IPS-18a (cell line): ENCODE measurements at regions not wholly inside any gene's neighbourhood (a gene's known extent, or its start where the extent isn't known, plus 50 kb on each side); places are given as distances from the start of the nearest gene placed in this dataset.
"Not testable (repeated sequence)": the region's sequence is repeated elsewhere in the genome, so short reads cannot be mapped to it uniquely, and the experiment has no call there.

Source experiments
- H3K27ac ChIP-seq: one replicate; pipeline ENCODE4 v1.5.1; 2013; ENCODE audit warnings: low read length
- H3K27me3 ChIP-seq: one replicate; pipeline ENCODE4 v1.6.1; 2013; ENCODE audit warnings: mild to moderate bottlenecking, low read length; ENCODE audit not compliant: control insufficient read depth, insufficient read depth
- H3K36me3 ChIP-seq: one replicate; pipeline ENCODE4 v1.6.1; 2013; ENCODE audit warnings: low read depth, low read length; ENCODE audit not compliant: control insufficient read depth
- H3K4me1 ChIP-seq: one replicate; pipeline ENCODE4 v1.6.1; 2013; ENCODE audit warnings: low read depth, low read length; ENCODE audit not compliant: control insufficient read depth
- H3K4me3 ChIP-seq: one replicate; pipeline ENCODE4 v1.5.1; 2013; ENCODE audit warnings: low read length
- H3K9ac ChIP-seq: one replicate; pipeline ENCODE4 v1.6.1; 2013; ENCODE audit warnings: mild to moderate bottlenecking, low read length, moderate library complexity
- H3K9me3 ChIP-seq: one replicate; pipeline ENCODE4 v1.6.1; 2013; ENCODE audit warnings: low read depth, low read length; ENCODE audit not compliant: control insufficient read depth

DNA sequence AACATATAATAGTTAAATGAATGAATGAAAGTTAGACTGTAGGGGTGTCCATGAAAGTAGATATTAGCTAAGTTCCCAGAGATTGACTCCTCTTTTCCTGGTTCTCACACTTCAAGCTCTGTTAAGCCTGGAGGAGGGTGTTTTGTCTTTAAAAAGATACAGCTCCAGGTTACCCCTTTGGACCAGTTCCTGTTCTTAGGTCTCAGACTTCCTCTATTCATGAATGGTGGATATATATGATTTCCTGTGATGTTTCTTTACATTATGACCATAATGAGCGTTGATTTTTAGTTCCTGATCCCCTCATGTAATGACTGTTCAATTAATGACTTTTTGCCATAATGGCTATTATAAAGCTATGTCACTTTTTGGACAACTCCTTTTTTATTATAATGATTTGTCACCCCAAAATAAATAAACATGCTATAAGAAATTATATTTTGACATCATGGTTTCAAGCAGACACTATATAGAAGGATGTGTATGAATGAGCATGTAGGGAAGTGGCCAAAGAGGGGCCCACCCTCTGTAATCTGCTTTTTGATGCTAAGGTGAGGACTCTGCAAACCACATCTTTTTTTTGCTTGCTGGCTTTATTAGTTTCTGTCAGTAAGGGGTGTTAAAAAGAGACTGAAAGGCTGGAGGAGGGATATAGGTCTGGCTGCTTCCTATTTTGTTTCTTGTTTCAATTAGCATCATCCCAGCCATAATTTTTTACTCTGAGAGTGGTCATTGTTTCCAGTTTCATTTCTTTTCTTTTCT lies 115.2 kb downstream of the FAM72B start:
- not testable (repeated sequence) for H3K27ac ChIP-seq, H3K4me3 ChIP-seq, H3K9ac ChIP-seq, H3K4me1 ChIP-seq, H3K9me3 ChIP-seq, H3K27me3 ChIP-seq, H3K36me3 ChIP-seq

DNA sequence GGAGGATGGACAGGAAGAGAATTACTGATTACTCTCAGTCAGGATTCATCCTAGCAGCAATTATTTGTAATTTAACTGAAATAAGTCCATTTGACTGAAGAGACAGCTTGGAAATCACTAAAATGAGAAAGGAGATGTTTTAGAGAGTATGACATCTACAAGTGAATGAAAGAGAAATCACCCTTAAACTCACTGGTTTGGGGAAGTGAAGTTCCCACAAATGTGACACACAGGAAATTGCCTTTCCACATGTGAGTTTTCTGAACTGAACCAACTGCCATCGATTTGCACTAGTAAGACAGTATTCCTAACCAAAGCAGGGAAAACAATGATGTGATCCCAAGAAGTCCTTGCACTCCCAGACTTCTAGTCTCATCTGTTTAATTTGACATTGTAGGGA lies 110.3 kb downstream of the FAM72B start:
- not testable (repeated sequence) for H3K9ac ChIP-seq, H3K36me3 ChIP-seq, H3K4me3 ChIP-seq, H3K27me3 ChIP-seq, H3K4me1 ChIP-seq, H3K27ac ChIP-seq, H3K9me3 ChIP-seq

DNA sequence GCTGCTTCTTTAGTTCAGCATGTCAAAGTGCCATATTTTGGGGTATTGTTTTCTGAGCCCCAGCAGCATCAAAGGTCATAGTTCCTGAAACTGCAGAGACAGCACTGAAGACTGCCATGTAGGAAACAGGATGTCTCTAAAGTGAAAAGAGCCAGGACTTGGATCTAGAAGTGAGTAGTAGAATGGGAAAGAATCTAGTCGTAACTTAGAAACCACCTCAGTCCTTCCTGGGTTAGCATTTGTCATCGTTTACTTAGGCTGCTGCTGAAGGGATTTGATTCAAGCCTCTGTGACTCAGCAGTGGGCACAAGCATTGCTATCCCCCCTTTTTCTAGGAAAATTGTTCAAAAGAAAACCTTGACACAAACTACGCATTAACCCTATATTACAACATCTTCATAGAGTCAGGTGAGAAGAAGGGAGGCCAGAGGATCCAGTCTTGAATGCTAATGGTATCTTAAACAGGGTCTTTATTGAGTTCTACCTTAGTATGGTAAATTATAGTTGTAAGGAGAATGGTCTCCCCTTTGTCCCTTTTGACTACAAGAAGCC lies 108.8 kb downstream of the FAM72B start:
- not testable (repeated sequence) for H3K27me3 ChIP-seq, H3K27ac ChIP-seq, H3K9ac ChIP-seq, H3K4me3 ChIP-seq, H3K4me1 ChIP-seq, H3K9me3 ChIP-seq, H3K36me3 ChIP-seq

DNA sequence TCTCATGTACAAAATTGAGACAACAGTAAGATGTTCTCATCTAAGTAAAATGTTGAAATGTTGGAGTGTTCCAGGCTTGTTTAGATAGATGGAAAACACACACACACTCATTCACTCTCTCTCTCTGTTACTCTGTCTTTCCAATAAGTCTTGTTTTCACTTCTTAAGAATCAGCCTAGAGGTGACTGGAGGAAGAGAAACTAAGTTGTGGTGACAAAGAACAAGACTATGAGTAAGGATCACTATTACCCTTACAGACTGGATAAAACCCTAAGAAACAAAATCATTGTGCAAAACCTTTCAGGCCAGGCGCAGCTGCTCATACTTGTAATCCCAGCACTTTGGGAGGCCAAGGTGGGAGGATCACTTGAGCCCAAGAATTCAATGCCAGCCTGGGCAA lies 107.5 kb downstream of the FAM72B start:
- H3K4me3 ChIP-seq = not testable (repeated sequence)

DNA sequence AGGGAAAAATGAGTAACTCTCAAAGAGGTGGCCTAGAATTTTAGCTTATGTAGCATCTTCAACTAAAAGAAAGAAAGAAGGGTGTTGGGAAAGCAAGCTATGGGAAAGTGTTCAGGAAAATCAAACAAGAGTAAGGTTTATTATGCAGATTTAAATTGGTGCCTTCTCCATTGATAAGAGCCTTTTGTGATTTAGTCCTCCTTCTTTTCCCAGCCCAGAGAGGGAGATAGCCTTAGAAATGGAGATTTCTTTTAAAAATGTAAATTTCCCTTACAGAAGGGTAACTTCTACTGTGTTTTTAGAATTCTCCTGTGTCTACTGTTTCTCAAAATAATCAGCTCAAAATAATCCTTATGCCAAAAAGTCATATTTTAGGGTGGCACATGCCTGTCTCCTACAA lies 104.5 kb downstream of the FAM72B start:
- not testable (repeated sequence) for H3K27me3 ChIP-seq, H3K9me3 ChIP-seq, H3K9ac ChIP-seq, H3K36me3 ChIP-seq, H3K27ac ChIP-seq, H3K4me1 ChIP-seq
- peak overlapping the region; percentile 24 for H3K4me3 ChIP-seq

More for the DNA sequence above, 107.5 kb downstream of the FAM72B start:
- not testable (repeated sequence) for H3K9ac ChIP-seq, H3K27me3 ChIP-seq, H3K27ac ChIP-seq, H3K36me3 ChIP-seq, H3K9me3 ChIP-seq, H3K4me1 ChIP-seq

DNA sequence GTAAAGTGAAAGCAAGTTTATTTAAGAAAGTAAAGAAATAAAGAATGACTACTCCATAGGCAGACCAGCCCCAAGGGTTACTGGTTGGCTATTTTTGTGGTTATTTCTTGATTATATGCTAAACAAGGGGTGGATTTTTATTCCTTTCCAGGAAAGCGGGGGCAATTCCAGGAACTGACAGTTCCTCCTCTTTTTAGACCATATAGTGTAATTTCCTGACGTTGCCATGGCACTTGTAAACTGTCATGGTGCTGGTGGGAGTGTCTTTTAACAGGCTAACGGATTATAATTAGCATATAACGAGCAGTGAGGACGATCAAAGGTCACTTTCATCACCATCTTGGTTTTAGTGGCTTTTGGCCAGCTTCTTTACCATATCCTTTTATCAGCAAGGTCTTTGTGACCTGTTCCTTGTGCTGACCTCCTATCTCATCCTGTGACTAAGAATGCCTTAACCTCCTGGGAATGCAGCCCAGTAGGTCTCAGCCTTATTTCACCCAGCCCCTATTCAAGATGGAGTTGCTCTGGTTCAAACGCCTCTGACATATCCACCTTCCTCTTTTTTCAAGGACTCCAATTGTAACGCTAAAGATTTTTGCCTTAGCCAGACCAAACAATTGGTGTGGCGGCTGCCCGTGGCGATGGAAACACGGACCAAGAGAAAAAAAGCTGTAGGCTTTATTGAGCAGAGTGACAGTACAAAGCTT lies 103.8 kb downstream of the FAM72B start:
- H3K9me3 ChIP-seq, H3K36me3 ChIP-seq, H3K27ac ChIP-seq, H3K4me1 ChIP-seq, H3K27me3 ChIP-seq, H3K4me3 ChIP-seq, H3K9ac ChIP-seq: not testable (repeated sequence)

DNA sequence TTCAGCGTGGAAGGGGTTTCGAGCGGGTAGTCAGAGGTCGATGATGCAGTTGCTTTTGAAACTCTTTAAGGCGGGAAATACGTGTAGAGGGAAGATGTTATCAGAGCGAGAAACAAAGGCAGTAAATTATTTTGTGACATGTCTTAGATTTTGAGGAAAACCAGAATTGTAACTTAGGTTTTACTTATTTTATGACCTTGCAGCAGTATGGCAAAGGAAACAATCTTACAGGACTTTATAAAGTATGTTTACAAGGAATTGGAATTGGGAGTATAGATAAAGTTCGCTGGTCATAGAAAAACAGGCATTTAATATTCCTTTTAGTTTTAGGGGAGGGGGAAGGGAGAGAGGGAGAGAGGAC lies 103.3 kb downstream of the FAM72B start:
- H3K27me3 ChIP-seq, H3K4me1 ChIP-seq, H3K4me3 ChIP-seq, H3K27ac ChIP-seq, H3K36me3 ChIP-seq, H3K9ac ChIP-seq, H3K9me3 ChIP-seq: not testable (repeated sequence)

DNA sequence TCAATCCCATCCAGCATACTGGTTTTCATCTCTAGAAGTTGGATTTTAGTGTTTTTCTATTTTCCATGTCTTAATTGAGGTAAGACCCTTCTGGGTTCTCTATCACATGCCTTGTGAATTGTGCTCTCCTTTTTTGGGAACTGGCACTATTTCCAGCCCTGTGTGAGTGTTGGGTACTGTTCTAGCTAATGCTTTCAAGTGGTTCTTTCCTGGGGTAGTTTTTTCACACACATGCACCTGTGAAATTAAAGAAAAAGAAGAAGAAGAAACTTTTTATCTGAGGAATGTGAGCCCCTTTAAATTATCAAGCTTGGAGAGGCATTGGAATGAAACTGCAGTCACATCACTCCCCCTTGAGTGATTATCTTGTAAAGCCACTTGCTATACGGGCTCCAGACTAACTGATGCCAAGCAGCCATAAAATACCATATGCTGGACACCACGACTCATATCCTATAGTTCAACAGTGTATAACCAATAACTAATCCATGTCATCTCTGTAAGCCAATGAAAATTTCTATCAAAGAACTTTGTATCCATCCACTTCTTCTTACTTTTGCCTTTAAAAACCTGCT lies 102.4 kb downstream of the FAM72B start:
- H3K27me3 ChIP-seq, H3K4me3 ChIP-seq, H3K4me1 ChIP-seq, H3K9ac ChIP-seq, H3K36me3 ChIP-seq, H3K27ac ChIP-seq, H3K9me3 ChIP-seq: not testable (repeated sequence)

DNA sequence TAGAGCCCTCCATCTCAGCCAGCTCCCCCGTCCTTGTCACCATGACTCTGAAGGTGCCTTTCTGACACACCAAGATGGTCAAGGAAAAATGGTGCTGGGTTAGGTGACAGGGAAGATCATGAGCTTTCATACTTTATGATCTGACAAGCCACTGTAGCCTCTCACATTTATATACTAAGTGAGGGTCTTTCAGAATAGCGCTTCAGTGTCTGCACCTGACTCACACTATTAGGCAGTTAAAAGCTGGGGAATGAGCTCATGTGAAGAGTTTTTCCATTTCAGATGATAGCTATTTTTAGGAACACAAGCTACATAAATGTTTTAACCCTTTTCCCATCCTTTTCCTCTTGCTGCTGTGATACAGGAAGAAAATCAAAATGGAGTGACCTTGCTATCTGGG lies 101.1 kb downstream of the FAM72B start:
- H3K9ac ChIP-seq, H3K36me3 ChIP-seq, H3K4me3 ChIP-seq, H3K27me3 ChIP-seq, H3K4me1 ChIP-seq, H3K27ac ChIP-seq, H3K9me3 ChIP-seq: not testable (repeated sequence)

DNA sequence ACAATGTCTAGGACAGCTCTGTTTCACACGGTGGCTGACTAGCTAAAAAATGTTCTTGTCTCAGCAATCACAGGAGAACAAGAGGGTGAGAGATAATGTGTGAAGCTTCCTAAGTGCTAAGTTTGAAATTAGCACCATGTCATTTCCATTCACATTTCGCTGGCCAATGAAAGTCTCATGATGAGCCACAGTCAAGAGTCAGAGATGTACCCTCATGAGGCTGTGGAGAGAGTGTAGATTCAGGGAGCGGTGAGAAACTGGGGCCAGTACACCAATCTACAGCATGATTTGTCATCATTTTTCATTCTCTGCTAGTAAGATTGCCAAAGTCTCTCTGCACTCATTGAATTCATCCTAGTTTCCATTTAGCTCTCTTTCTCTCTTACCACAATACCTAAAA lies 97.9 kb downstream of the FAM72B start:
- H3K27ac ChIP-seq, H3K27me3 ChIP-seq, H3K4me3 ChIP-seq, H3K9ac ChIP-seq, H3K36me3 ChIP-seq, H3K4me1 ChIP-seq, H3K9me3 ChIP-seq: not testable (repeated sequence)

DNA sequence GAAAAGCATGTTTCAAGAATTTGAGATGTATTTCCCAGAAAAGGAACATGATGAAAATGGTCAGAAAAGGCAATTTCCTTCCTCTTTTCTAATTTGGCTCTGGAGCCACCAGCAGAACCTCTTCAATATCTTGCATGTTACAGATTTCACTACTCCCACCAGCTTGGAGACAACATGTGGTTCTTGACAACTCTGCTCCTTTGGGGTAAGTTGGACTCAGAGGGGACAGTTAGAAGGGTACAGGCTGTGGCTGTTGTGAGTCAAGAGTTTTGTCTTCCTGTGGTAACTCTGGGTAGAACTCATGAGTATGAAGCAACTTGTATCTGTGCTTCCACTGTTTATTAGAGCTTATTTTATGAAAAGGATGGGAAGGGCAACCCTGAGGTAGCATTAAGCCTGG lies 96.9 kb downstream of the FAM72B start:
- not testable (repeated sequence) for H3K27ac ChIP-seq, H3K4me1 ChIP-seq, H3K27me3 ChIP-seq, H3K9me3 ChIP-seq, H3K4me3 ChIP-seq, H3K9ac ChIP-seq, H3K36me3 ChIP-seq

DNA sequence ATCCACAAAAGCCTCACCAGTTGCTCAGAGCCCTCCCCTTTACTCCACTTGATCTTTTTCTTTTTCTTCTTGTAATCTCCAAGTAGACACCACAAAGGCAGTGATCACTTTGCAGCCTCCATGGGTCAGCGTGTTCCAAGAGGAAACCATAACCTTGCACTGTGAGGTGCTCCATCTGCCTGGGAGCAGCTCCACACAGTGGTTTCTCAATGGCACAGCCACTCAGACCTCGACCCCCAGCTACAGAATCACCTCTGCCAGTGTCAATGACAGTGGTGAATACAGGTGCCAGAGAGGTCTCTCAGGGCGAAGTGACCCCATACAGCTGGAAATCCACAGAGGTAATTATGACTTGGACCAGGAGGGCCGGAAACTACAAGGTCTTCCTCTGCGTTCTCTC lies 95.6 kb downstream of the FAM72B start:
- H3K27me3 ChIP-seq, H3K9ac ChIP-seq, H3K36me3 ChIP-seq, H3K4me3 ChIP-seq, H3K4me1 ChIP-seq, H3K9me3 ChIP-seq, H3K27ac ChIP-seq: not testable (repeated sequence)
